ENCODE measurements at regions not wholly inside any gene's neighbourhood (a gene's known extent, or its start where the extent isn't known, plus 50 kb on each side); places are given as distances from the start of the nearest gene placed in this dataset.

- no peak overlapping the region for H2AFZ ChIP-seq
- TF ChIP-seq CTCF (conservative IDR thresholded peaks at IDR 0.05; ENCODE audit: low read depth in 2 of 2) = no peak
- no peak for TF ChIP-seq CREB1 (CRISPR knock-in tag; IDR thresholded peaks at IDR 0.05; ENCODE audit: low read depth)
- TF ChIP-seq STAT1 (IDR thresholded peaks at IDR 0.05; ENCODE audit: unreplicated experiment) = no peak
- TF ChIP-seq, protein P1, sequence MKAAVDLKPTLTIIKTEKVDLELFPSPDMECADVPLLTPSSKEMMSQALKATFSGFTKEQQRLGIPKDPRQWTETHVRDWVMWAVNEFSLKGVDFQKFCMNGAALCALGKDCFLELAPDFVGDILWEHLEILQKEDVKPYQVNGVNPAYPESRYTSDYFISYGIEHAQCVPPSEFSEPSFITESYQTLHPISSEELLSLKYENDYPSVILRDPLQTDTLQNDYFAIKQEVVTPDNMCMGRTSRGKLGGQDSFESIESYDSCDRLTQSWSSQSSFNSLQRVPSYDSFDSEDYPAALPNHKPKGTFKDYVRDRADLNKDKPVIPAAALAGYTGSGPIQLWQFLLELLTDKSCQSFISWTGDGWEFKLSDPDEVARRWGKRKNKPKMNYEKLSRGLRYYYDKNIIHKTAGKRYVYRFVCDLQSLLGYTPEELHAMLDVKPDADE (IDR thresholded peaks at IDR 0.05) = no peak
- TF ChIP-seq REST (IDR thresholded peaks at IDR 0.05; ENCODE audit: unreplicated experiment) = no peak
- no peak for TF ChIP-seq ZNF331 (CRISPR knock-in tag; IDR thresholded peaks at IDR 0.05; ENCODE audit: low read depth)
- no peak for TF ChIP-seq EZH2phosphoT487 (IDR thresholded peaks at IDR 0.05; ENCODE audit: unreplicated experiment)
- TF ChIP-seq JUNB (IDR thresholded peaks at IDR 0.05; ENCODE audit: unreplicated experiment) = no peak
- no peak for TF ChIP-seq ZNF462 (CRISPR knock-in tag; IDR thresholded peaks at IDR 0.05)
- TF ChIP-seq POLR2AphosphoS5 (IDR thresholded peaks at IDR 0.05; ENCODE audit: low read depth) = no peak
- no peak for TF ChIP-seq EZH2 (IDR thresholded peaks at IDR 0.05; ENCODE audit: low read depth, unreplicated experiment)
- no peak for TF ChIP-seq NANOG (IDR thresholded peaks at IDR 0.05; ENCODE audit: borderline replicate concordance)
- no peak for TF ChIP-seq ZNF114 (CRISPR knock-in tag; IDR thresholded peaks at IDR 0.05)
- no peak overlapping the region for H3K4me3 Mint-ChIP-seq
- H3K27me3 Mint-ChIP-seq (ENCODE audit: insufficient read depth, low read depth, poor library complexity) = no peaks in the 10 kb centered on the region
- no peaks in the 10 kb centered on the region; the same call in 2 of the 3 replicates for H3K36me3 Mint-ChIP-seq (ENCODE audit: low read depth)
- peaks cover 27% of the 10 kb centered on the region for H3K4me1 Mint-ChIP-seq
- H3K4me1 ChIP-seq (ENCODE audit: insufficient read depth) = peaks cover 29% of the 10 kb centered on the region
- H4K20me1 ChIP-seq (replicated peaks; ENCODE audit: insufficient read depth) = no peaks in the 10 kb centered on the region
- no peaks in the 10 kb centered on the region for H3K27me3 ChIP-seq (ENCODE audit: insufficient read depth)
- H3K9me2 ChIP-seq (ENCODE audit: insufficient read depth) = no peaks in the 10 kb centered on the region
- no peak overlapping the region for H3K27ac ChIP-seq (ENCODE audit: low read depth)
- no peaks in the 10 kb centered on the region for H3K9me3 Mint-ChIP-seq
- no peak for DNase-seq (ENCODE audit: low spot score)
- H3K79me2 ChIP-seq (replicated peaks; ENCODE audit: insufficient read depth) = no peaks in the 10 kb centered on the region
- no peaks in the 10 kb centered on the region for H3F3A ChIP-seq (replicated peaks; ENCODE audit: low read depth)
- ATAC-seq = no peak
- H3K36me3 ChIP-seq (ENCODE audit: insufficient read depth) = no peaks in the 10 kb centered on the region
- H3K27ac Mint-ChIP-seq = no peak overlapping the region
- no peak overlapping the region for H3K4me2 ChIP-seq
- H3K4me3 ChIP-seq = no peak overlapping the region
Measured at GRCh38 chr12:38490073-38490472, 173.5 kb downstream of the ALG10B start.

Data from GM23338 (cell line).